GM21447 (cell line): ENCODE measurements at regions not wholly inside any gene's neighbourhood (a gene's known extent, or its start where the extent isn't known, plus 50 kb on each side); places are given as distances from the start of the nearest gene placed in this dataset.

Experiments used
- ATAC-seq: cut with Tn5 transposase; IDR thresholded peaks from one replicate; pipeline ENCODE4 v1.9.1; 2021; ENCODE audit not compliant: unreplicated experiment

DNA sequence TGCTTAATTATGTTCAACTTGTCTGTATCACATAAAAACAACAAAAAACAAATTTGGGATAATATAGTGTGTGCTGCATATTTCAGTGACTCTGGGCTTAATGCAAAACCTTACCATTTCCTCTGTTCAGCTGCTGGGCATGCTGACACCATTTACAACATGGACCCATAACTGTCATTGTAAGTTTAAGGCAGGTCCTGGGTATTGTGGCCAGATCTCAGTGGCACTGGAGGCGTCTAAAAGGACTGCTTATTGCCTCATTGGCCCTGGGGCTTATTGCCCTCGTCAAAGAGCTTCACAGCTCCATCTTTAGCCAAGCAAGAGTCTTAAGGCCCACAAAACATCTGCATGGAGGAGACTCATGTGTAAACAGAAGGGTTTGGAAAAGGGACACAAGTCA is 390.2 kb downstream of the NR2F2 start:
- ATAC-seq = no peak

DNA sequence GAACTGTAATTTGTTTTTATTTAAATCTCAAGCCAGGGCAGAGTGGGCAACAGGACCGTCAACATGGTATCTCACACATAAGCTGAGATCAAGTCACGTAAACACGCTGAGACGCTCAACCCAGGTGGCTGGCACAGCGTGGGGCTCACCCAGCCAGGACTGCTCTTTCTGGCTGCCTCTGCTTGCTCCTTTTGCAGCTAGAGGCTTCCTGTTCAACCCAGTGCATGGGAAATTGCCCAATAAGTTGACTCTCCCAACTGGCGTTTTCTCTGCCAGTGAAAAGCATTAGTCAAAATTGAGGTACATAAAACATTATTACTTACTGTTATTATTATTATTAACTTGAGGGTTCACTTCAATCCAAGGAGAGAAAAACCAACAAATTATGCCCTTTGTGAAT is 398.1 kb downstream of the NR2F2 start:
- no peak for ATAC-seq

DNA sequence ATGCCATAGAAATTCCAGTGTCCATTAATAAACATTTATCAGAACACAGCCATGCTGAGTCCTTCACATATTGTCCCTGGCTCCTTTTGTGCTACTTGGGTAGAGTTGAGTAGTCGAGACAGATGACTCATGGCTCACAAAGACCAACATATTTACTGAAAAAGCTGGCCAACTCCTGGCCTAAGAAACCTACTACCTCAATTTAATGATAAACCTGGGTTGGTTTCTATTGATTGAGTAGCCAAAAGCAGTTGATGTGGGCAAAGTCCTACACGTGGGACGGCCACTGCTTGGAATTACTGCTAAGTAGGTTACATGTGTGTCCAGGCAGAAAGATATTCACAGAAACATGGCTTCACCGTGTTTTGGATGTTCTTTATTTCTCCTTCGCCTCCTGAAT is 402.2 kb downstream of the NR2F2 start:
- no peak for ATAC-seq

DNA sequence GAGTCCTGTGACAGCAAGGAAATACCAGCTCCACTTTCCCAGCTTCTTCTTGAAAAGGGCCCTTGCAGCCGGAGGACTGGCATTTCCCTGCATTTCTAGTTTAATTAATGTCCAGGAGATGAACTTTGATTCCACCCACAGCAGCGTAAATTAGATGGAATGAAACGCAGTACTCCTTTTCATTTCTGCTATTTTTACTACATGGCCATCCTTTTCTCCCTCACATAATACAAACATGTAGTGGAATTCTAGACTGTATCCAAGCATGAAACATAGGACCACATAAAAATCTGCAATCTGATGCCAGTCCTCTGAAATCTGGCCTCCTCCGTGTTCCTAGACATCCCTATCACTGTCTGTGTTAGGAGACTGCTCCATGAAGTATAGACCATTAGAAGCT is 403.2 kb downstream of the NR2F2 start:
- no peak for ATAC-seq

DNA sequence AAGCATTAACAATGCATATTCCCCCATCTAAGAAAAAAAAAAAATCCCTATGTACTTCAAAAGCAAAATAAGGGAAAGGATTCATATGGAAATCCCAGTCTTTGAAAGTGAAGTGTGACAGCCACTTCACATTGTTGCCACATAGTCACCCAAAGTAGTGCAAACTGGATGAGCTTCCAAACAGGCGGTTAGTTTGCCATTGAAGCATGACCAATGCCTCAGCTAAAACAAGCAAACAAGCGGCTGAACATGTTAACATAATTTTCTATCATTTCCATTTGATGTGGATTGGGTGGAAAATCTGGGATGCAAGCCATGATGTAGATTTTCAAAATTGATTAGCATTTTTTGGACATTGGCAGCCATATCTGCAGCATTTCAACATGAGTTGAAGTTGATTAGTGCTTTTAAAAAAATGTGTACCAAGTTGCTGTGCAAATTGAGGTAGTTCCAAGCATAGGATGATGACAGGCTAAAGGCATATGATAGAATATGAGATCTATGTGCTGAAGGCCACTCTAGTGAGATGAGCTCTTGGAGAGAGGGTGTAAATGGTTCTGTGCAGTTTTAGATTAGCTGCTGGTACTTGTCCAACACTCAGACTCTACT is 405.2 kb downstream of the NR2F2 start:
- ATAC-seq = no peak

DNA sequence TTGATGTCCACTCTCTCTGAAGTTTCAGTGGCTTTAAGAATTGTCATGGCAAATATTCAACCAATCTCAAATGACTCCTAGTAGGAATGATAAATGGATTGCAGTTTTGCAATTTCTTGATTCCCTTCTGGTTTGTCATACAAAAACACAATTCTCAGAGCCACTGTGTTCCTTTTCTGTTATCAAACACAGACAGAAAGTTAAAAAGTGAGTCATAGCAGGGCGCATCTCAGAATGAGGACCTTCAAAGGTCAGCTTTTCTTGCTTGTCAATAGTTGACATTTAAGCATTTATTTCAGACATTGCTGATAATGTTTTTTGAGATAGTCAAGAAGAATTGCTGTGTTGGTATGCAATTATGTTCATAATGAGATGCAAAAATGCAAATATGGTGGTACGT is 405.9 kb downstream of the NR2F2 start:
- no peak for ATAC-seq

DNA sequence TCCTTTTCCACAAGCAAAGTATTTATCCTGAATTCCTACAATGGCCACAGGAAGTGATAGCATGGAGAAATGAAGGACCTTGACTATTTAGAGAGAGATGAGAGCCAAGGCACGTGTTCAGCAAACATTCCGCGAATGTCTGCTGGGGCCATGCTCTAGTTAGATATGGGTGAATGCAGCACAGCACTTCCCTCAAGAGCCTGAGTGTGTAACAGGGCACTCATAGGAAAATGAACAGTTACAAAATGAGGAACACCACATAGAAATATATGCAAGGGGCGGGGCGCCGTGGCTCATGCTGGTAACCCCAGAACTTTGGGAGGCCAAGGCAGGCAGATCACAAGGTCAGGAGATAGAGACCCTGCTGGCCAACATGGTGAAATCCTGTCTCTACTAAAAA is 406.9 kb downstream of the NR2F2 start:
- ATAC-seq = no peak

DNA sequence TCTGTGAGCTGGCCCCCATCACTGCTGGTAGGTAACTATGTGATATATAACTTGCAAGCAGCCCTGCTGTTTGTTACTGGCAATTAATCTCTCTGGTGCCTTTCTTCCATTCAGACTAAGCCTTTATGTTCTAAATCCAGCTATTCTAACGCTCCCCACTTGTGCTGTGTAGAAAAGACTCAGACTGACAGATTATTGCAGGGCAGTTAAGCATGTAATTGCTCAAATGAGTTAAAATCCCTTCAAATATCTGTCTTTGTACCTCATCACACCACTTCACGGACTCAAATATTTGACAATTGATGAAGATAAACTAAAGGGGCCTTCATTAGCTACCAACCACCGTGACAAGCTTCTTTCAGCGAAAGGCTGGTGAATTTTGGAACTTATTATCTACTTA is 416.2 kb downstream of the NR2F2 start:
- ATAC-seq = no peak

DNA sequence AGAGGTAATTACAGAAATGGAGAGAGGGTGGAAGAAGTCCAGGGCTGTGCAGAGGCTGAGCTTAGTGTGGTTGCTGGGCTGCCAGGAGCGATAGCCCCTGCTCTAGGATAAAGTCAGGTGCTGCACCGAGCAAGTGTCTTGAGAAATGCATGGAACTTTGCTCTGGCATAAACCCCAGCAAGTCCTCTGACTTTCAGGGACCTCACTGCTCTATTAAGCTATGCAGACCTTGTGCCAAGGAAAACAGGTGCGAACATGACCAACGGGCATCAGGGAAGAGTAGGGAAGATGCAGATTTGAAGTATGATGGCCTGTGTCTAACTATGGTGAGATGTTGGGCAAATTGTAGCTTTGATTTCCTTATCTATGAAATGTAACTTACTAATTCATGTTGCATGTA is 416.8 kb downstream of the NR2F2 start:
- no peak for ATAC-seq

DNA sequence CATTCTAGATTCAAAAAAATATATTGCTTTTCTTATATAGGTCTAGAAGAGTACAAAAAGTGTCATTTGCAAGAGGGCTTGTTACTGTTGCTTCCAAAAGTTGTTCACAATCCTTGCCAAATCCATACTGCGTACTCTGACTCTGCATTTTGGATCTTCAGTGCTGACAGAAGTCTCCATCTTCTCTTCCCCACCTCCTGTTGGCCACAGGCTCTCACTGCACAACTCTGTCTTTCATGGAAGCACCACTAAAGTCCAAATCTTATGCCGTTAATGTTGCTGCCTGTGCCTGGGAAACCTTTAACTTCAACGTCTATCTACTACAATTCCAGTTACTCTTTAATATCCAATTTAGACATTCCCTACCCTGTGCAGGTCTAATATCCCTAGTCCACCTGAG is 419.9 kb downstream of the NR2F2 start:
- ATAC-seq = no peak

DNA sequence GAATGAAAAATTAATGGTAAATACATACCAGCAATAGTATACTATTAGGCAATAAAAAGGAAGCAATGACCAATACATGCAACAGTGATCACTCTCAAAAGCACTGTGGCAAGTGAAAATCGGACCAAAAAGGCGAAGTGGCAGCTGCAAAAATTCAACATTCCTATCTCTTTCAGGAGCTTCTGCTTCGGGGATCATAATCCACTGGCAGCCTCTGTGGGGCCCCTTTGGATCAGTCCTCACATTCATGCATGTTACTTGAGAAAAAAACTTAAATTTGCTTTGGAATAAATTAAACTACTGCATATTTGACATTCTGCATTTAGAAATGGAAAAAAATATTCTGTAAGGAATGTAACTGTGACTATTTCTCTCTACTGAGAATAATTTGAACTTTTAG is 425.6 kb downstream of the NR2F2 start:
- no peak for ATAC-seq

DNA sequence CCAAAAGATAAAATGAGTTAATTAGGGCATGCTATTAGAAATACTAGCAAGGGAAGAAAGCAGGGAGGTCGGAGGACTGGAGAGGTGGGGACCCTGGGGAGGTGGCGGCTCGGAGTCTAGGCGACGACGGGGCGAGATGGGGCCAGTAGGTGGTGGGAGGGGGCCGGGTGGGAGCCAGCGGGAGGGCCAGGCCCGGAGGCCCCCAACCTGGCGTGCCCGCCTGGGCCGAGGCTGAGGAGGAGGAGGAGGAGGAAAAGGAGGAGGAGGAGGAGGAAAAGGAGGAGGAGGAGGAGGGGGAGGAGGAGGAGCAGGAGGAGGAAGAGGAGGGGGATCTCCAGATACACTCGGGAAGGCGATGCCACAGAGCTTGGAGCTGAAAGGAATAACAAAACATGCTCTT is 426.2 kb downstream of the NR2F2 start:
- ATAC-seq = no peak

DNA sequence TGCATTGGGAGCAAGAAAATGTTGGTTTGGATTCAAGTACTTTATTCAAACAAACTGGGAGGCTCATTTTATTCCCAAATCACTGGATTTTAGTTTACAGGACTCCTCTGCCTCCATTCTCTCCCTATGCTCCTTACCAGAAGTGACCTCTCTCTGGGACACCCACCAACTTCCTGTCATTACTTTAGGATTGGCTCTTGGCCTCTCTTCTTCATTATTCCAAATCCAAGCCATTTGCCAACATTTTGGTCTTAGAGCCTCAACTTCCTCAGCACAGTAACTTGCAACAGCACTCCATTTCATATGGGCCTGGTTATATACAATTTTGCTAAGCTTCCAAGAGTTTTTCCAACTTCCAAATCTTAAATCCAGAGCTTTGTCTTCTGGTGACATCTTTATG is 432.1 kb downstream of the NR2F2 start:
- no peak for ATAC-seq

DNA sequence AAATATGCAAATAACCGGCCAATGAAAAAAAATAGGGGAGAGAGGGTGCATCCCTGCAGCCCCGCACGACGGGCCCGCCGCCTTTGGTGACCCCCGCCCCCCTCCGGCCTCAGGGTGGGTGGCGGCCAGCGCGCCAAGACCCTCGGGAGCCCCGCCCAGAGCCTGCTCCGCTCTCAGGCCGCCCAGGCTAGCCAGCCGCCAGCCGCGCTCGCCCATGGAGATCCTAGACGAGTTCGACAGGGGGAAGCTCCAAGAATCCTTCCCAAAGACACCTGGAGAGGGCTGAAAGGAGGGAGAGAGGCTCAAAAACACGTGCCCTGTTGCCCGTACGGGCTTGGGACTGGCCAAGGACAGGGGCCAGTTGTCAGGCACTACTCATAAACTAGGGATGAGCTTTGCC is 434.0 kb downstream of the NR2F2 start:
- no peak for ATAC-seq

DNA sequence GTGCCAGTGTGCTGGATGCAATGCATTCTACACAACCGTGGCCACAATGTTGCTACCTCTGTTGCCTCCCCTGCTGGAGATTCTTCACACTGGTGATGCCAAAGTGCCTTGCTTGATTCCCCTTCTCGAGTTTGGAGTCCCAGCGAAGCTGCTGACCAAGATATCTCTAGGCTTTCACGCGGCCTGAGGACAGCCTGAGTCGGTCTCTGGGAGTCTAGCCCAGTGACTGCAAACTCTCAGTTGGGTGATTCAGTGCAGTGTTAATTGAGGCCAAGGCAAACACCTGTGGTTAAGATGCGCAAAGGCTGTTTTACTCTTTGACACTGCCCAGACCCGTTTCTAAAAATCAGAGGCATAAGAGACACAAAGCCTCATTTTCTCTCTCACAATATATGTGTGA is 434.4 kb downstream of the NR2F2 start:
- ATAC-seq = no peak

DNA sequence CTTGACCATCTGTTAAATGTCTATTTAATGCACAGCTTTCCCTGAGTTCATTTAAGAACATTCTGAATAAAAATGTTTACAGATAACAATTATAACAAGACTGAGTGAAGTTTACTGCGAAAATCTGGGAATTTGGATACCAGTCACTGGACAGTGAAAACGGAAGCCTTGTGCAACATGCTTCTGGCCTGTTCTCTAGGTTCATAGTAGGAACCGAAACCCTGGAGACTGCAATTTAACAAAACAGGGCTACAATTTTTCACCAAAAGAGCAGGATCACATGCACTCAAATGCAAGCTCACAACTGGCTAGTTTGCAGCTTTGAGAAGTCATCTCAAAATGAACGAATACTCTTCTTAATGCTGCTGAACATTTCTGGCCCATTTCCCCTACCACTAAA is 435.9 kb downstream of the NR2F2 start:
- ATAC-seq = no peak

DNA sequence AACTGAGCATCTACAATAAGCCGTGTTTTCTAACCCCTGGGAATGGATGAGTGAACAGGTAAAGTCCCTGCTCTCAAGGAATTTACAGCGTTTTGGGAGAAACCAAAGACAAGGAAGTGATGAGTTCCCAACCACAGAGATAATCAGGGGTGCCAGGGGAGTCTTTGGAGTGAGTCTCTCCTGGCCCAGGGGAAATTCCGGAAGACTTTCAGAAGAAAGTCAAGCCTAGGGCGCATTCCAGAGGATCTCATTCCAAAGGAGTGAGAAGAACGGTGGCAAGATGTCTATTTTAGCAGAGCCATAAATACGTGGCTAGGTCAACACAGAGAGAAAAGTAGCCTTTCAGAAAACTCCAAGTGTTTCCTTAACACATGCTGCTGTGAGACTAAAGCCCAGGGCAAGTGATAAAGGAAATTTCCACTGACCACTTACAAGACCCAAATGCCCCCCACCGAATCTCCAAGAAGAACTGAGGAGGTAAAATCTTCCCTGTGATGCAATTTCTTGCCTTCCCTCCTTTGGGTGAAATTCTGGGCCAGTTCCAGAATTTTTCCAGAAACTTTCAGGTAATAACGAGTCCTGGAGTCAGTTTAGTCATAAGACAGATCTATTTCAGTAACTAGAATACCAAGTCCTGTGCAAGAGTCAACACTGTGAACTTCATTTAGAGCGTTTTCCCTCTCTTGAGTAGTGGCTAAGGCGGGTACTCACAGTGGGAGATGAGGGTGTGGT is 437.4 kb downstream of the NR2F2 start:
- ATAC-seq = no peak

DNA sequence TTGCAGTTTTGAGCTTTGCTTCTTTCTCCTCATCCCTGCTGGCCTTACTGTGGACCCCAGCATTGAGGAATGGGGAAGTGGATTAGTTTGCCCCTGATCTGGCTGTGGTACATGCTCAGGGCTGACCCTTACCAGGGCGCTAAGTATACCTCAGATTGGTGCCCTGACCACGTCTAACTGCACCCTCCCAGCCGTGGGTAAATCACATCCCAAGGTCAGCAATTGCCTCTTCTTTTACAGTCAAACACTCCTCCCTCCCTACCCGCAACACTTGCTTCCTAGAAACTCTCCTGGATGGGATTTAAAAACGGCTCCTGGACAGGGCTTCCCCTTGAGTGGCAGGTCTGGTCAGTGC is 437.9 kb downstream of the NR2F2 start:
- no peak for ATAC-seq

DNA sequence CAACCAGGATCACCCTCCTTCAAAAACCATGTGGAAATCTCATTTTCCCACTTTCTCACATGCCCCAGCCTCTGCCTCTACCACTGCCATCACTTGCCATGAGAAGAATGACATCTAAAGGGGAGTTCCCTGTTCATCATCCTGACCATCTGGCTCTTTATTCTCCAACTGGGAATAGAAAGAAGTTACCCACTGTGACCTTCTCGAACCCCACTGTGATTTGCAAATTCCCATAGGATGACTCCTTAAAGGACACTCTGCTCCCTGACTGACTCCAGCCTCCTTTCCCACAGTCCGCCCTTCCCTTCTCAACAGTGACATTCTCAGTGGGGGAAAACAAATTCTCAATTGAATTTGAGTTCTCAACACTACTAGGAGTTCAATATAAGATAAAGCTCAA is 440.5 kb downstream of the NR2F2 start:
- ATAC-seq = no peak

DNA sequence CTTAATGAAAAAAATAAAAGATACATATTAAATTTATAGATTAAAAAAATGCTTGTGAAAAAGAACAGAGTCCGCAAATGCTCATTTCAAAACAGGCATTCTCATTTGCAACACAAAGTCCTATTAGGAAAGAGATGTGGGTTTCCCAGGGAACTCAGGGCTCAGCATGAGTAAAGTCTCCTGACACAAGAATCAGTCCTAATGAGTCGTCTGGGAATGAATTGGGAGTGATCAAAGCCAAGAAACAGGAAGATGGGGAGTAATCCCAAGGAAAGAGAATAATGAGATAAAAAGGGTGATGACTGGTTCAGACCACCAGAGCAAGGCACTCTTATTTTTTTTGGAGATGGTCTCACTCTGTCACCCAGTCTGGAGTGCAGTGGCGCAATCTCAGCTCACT is 443.7 kb downstream of the NR2F2 start:
- ATAC-seq = no peak

DNA sequence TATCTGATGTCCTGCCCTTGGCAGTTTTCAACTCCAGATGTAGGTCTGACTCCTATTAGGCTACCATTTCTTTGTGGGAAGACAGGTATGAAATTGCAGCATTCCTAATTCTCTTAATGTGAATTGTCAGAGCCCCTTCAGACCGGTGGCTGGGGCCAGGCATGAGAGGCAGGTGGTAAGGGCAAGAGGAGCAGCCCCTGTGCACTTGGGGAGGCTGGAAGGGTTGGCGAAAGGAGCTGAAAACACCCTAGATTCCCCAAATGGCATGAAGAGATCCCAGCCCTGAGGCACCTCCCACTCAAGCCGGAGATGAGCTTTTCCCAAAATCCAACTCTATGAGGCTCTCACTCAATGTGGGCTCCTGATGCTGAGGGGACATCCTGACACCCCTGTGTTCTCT is 453.2 kb downstream of the NR2F2 start:
- no peak for ATAC-seq

DNA sequence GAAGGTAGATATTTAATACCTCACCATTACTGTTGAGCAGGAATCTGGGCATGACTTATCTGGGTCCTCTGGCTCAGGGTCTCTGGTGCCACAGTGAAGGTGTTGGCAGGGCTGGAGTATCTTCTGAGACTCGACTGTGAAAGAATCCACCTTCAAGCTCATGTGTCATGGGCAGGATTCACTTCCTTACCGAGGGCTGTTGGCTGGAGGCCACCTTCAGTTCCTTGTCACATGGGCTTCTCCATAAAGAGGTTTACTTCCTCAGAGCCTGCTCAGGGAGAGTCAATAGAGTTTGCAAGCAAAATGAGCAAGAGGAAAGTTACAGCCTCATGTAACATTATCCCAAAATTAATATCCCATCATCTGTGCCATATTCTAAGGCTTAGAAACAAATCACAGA is 459.5 kb downstream of the NR2F2 start:
- no peak for ATAC-seq

DNA sequence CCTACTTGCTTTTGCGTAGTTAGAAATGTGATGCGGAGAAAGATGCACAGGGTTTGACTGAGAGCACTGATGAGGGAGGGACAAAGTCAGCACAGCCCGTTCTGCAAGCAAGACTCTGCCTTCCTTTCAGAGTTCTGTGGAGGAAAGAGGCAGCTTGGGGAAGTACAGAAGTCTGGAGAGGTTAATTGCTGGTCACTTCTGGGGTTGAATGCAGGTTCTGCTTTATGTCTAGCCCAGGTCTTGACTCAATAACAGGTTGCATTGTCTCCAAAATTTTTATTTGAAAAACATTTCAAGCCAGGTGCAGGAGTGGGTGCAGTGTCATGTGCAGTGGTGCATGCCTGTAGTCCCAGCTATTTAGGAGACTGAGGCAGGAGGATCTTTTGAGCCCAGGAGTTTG is 461.7 kb downstream of the NR2F2 start:
- no peak for ATAC-seq
